ENCODE measurements at regions not wholly inside any gene's neighbourhood (a gene's known extent, or its start where the extent isn't known, plus 50 kb on each side); places are given as distances from the start of the nearest gene placed in this dataset.

DNA sequence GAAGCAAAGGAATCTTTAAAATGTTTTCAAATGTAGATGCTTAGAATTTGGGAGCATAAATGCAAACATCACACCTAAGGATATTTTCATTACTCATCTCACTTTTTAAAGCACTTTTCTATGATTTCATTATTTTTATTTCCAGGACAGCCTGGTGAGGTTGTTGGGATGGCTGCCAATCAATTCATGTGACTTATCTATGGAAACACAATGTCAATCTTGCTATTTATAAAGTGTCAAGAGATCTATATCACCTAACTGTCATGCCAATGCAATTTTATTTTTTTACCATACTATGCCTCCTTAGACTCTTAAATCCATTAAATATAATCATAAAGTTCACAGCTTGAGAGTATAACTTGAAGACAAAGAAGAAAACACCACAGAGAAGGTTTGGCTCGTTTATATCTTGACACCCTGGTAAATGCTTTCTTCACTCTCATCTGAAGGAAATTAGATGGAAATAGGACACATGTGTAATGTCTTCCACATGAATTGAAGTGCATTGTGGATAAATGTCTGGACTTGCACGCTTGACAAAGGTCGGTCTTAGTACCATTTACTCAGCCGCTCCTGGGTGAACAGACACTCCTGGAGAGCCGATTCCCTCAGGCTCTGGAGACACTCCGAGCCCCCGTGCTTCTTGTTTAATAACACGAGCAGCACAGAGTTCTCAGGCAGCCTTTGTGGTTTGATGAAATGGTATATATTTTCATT, 425.7 kb upstream of the FAT1 start:
- DNase-seq, result no peak

DNA sequence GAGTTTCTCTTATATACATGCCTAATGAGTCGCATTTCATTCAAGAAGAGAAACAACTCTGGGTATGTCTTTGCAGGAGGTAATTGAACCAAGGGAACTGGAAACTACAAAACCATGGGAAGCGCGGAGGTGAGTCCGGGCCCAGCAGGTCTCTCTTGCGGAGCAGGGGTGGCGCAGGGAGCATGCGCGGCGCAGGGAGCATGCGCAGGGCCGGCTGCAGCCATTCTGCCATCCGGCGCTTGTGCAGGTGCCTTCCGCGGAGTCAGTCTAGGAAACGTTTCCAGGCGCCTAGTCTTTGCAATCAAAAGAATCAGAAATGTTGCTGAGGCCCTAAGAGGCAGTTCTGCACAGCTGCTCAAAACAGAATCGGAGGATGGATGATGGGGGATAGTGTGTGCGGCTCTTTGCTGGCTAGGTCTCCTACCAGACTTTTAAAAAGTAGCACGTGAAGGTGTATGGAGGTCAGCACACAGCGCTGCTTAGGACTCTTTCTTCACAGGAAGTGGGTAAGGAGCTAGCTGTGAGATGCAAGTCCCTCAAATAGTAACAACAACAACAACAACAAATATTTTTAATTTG, 433.8 kb upstream of the FAT1 start:
- no peak for DNase-seq

DNA sequence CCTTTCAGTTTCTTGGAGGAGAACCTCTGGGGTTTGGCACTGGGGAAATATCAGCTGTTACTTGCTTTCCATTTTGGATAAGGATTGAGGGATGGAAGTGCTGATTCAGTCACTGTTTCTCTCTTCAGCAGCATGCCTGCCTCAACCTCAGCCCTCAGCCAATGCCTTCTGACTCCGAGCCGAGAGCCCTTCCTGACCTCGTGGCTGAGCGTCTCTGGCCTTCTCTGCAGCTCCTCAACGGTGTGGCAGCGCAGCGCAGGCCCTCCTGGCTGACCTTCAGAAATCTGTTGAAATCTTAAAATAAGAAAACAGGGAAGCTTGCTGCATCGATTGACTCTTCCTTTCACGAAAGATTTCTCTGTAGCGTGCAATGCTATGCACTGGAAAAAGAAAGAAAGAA, 434.3 kb upstream of the FAT1 start:
- DNase-seq, result no peak

DNA sequence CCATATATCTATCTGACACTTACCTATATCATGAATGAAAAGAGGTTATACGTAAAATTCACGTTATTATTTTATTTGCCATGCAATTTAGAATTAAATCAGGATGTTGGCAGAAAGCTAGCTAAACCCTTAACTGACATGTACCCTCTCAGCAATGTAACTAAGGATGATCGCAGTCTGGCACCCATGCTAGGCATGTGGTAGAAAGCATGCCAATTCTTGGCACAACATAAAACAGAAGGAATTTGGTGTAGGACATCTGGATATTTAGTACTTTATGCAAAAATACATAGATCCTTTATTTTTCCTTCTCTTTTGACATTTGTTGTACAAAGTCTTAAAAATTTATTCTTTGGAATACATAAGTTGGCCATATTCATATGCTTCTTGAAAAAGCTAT, 436.8 kb upstream of the FAT1 start:
- DNase-seq, result no peak

DNA sequence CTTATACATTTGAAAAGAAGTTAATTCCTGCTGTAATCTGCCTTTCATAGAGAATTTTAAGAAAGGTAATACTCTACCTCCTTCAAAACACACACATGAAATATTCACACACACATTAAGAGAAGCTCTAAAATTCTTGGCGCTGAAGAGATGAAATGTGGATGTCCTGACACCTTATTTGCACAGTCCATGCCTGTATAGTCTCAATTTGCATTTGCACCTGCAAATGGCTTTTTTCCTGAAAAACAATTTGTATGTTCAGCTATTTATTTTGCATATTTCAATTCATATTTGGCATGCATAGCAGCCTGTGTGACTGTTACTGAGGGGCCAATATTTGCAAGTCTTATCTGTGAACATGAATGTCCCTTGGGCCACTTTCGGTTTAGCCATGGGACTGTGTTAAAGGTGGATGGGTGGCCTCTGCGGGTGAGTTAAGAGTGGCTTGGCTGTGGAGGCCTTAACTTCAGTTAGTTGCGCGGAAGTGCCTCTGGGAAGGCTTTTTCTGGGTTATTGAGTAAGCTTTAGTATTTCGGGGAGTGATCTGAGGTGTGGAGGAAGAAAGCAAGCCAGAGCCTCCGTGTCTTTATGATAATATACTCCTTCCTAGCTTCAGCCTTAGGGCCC, 443.3 kb upstream of the FAT1 start:
- no peak for DNase-seq

DNA sequence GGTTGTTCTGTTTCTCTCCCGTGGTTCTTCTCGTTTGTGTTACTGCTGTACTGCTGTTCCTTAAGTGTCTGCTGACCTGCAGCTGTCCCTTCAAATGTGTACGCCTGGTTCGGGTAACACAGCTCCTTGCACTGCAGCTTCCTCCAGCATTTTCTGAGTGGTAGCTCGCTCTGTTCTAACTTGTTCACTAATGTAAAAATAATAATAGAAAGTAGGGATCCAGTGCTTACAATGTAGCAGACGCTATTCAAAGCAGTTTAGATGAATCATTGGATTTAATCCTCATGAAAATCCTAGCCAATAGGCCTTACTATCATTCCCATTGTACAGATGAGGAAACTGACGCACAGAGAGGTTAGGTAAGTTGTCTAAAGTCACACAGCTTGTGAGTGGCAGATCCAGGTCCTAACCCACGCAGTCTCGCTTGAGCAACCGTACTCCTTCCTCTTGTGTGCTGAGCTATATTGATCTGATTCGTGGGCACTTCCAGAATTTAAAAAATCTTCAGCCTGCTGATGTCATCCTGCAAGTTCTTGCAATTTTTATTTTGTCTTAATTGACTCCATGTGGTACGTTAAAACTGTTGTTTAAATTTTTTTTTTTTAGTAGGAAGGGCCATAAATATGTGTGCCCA, 448.2 kb upstream of the FAT1 start:
- DNase-seq, result no peak

DNA sequence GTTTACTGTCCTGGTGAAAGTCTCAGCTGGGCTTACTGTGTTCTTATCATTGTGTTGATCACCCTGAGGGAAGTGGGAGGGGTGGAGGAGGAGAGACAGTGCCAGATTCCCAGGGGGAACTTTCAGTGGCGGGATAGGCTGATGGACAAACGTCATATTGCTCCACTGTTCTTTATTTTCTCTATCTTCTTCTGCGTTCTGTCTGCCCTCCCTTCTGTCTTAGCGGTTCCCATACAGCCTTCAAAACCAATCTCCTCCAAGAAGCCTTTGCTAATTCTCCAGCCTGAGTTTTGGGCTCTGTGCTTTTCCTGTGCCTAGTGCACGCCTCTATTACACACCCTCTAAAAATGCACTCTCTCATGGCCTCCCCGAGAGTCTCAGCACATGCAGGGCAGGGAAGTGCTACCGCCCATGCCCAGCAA, 448.7 kb upstream of the FAT1 start:
- DNase-seq, result no peak

DNA sequence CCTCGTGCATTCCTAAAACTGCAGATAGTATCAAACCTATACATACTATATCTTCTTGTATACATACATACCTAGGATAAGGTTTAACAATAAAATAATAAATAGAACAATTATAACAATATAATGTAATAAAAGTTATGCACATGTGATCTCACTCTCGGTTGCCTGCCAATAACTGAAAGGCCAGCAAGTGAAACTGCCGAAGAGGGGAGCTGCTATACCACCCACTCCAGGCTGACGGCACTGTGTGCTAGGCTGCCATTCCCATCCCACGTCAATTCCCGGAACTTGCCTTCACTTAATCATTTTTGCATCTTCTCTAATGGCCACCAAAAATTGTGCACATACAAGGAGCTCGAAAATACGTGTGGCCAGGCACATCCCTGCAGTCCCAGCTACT, 451.1 kb upstream of the FAT1 start:
- no peak for DNase-seq

DNA sequence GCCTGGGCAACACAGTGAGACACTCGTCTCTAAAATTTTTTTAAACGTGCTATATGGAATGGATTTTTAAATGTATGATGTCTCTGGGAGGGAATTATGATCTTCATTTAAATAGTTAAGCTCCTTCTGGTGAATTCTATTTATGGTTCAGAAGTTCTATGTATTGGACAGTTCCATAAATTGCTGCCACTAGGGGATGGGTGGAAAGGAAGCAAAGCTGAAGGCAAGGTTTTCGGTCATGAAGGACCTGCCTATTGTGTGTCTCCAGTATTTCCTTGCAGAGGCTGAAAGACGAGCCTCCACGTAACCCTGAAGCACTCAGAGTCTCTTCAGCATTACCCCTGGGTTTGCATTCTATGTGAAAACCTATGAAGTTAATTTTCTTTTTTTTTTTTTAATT, 451.5 kb upstream of the FAT1 start:
- no peak for DNase-seq

DNA sequence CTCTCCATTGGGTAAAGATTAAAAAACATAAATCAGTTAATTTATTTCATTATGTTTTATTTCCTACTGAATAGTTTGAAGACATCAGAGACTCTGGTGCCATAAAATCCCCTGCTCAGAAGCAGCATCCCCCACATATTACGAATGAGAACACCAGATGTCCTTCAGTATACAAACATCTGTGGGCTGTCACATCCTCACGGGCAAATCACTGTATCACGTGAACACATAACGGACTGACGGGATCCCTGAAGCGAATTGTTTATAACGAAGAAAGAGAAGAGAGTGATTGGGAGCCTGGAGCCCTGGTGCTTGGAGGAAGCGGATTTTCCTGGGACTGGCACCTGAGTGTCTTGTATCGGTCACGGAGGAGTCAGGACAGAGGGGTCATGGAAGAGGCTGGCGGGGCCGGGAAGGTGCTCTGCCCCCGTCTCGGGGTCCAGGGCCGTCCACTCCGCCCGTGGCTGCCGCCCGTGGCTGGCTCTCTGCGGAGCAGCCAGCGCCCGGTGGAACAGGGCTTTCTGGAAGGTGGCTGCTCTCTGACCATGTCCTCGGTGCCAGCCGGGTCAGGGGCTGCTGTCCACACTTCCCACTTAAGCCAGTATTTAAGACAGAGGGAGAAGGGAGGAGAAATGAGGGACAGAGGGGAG, 452.7 kb upstream of the FAT1 start:
- no peak for DNase-seq

DNA sequence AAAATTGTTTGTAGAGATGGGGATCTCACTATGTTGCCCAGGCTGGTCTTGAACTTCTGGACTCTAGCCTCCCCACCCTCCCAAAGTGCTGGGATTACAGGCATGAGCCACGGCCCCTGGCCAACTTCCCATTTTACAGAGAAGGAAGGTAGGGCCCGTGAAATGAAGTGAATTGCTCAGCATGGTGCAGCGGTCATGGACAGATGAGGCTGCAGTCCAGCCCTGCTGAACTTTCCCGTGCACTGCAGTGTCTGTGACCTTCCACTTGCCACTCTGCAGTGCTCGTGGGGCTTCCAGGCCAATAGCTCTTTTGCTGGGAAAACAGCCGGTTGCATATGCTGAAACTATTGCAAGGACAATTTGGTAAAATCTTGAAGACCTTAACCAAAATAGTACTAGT, 454.4 kb upstream of the FAT1 start:
- DNase-seq, result no peak

DNA sequence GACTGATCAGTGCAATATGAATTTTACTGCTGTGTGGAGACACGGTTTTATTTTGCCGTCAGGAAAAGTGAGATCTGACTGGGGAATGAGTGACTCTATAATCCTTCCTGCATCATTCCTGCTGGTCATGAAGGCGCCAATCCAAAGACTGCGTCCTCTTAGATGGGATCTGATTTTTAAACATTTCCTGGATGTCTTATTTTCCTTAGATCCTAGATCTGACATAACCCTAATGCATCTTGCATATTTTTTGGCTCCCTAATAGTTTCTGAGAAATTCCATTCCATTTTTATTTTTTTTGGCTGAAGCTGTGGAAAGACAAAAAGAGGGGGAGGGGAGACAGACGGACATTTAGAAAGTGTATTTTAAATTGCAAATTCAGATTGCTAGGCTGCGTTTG, 454.9 kb upstream of the FAT1 start:
- no peak for DNase-seq

DNA sequence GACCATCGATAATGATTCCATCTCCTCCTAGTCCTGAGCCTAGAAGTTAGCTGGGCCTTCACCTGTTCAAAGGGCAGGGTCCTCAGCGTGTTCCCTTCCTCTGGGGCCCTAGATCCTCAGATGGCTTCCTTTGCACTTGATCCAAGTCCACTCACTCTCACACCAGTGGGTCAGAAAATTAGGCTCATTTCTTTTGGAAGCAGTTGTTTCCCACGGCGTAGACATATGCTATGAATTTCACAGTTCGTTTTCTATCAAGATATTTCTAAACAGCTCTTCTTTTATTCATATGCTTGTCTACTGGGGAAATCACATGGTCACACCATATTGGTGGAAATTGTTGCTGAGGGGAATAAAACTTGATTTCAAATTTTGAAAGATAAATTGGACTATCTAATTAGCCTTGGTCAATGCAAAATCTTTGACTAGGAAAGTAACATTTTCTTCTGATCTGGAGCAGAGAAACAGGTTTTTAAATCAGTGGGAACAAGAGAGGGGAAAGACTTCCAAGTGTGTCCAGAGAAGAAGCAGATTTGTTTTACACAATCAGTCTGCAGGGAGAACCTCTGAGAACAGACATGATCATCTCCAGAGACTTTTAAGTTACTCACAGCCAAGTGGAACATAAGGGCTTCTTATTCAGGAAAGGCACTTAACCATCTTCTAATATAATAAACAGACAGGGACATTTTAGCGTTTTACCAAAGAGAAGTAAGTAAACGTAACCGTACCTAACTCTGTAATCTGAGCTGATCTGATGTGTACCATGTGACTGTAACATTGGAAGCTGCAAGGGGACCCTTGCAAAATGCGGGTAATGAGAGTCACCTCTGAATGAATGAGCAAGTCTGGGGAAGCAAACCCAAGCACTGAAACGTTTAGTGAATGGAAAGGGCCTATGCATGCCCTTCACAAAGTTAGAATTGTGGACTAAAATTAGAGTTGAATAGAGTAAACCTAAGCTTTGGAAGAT, 455.7 kb upstream of the FAT1 start:
- DNase-seq, result no peak

DNA sequence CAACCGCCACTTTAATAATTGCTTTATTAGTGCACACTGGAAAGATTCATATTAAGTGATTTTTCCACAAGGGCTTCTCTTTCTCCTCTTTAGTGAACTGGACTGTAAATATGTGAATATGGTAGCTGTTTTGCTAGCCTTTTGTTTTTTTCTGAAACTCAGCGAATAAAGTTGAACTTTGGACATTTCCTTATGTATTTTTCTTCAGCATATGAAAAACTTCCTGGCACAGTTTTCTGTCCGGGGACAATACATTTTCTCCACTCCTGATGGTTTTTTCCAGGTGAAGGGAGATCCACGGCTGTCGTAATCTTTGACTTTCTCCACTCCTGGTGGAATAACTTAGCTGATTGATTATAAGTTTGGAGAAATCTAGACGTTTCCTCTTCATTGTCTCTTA, 457.4 kb upstream of the FAT1 start:
- no peak for DNase-seq

DNA sequence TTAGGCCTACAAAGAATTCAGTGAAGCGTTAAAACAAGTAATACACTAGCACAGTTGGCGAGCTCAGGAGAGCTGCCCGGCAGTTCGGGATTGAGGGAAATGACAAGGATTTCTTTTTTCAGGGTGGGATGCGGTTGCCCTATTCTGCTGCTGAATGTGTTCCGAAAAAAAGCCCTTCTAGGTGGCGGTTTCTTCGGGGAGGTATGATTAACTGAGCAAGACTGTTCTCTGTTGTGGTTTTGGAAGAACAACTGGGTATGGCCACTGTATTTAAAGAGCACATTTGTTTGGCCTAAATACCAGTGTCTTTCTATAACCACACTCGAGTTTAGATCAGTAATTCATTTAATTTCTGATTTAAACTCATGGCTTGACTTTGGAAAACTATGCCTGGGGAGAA, 459.7 kb upstream of the FAT1 start:
- no peak for DNase-seq

DNA sequence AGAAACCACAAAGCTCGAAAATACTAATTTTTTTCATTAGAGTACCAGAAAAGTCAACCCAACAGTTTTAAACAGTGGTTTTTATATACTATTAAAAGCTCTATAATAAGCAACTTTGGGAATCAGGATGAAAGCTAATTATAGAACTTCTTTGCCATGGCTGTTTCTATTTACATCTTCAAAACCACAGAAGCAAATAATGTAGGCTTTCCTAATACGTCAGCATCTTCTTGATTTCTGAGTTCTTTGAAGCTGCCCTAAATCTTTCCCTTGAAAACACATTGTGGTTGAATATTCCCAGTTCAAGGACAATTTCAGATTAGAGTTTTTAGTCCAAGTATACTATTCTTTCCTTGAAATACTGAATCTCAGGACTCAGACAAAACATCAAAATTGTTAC, 460.2 kb upstream of the FAT1 start:
- no peak for DNase-seq

DNA sequence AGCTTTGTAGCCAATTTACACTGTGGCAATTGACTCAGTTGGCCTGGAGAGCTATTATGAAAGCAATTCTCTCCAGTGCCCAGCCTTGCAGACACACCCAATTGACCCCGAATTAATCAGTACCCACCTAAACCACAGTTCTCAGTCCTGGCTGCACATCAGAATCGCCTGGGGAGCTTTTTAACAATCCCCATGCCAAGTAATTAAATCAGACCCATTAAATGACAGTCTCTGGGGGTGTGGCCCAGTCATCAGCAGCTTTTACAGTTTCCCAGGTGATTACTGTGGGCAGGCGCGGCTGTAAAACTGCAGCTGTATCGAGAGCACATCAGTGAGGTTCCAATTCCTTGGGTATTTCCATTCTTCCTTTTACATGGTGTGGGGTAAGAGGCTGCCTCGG, 460.9 kb upstream of the FAT1 start:
- no peak for DNase-seq

DNA sequence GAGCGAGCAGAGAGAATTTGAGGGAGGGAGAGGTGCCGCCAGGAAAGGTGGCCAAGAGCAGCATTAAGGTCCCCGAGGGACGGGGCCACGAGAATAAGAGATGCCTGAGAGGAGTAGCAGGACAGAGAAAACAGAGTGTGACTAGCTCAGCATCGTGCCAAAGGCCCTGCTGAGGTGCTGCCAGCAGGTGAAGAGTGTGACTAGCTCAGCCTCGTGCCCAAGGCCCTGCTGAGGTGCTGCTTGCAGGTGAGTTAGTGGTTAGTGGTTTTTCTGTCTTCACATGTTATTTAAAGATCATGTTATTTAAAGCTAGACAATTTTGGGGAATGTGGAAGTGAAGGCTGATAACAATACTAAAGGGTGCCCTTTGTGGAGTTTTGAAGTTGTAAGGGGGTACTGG, 464.5 kb upstream of the FAT1 start:
- no peak for DNase-seq

DNA sequence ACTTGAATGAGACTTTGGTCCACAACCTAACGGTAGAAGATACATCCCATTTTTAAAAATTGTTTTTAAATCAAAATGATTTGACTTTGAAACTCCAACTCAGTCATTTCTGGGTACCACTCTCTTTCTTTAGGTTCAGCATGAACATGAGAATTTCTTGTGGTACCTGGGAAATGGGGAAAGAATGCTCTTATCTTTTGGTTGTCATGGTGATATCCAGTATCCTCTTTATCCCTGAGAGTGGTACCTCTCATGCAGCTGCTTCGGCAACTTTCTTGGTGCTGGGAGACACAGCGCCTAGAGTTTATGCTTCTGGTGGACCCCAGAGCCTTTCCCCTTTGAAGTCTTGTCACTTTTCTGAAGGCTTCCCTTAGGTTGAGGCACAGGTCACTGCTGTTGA, 465.1 kb upstream of the FAT1 start:
- DNase-seq, result no peak

DNA sequence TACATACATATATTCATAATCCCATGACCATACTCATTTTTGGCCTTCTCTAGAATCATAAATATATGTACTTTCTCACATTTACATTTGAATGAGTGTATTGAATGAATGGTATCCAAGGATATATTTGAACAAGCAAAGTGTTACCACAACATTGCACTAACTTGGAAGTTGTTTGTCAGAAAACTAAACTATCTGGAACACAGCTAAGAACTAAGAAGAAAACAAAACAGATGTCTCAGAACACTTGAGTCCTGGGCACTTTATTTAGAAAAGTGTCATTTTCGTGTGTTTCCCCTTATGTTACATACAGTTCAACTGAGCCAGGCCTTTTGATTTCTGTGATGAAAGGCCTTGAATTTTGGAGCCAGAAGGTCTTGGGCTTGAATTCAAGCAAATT, 466.7 kb upstream of the FAT1 start:
- DNase-seq, result no peak

DNA sequence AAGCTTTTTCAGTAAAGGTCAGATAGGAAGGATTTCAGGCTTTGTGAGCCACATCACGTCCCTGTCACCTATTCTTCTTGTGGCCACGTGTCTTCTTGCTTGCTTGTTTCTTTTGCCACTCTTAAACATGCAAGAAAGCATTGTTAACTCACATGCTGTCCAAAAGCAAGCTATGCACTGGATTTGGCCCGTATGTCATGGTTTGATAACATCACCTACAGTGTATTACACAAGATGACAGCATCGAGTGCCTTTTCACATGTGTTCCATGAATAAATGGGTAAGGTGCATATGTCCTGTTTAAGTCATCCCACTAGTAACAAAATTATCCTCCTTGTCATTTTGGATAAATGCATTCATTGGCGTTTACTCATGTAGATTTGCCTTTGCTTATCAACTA, 468.0 kb upstream of the FAT1 start:
- DNase-seq, result no peak

DNA sequence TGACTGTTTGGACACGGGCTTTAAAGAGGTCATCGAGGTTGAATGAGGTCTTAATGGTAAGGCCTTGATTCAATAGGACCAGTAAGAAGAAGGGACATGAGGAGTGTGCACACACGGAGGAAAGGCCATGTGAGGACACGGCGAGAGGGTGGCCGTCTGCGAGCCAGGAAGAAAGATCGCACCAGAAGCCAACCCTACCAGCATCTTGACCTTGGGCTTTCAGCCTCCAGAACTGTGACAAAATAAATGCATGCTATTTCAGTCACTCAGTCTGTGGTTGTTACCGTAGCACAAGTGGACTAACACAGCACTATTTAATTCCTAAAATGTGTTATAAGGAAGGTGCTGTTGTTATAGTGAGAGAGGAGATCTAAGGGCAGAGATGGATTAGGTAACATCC, 468.6 kb upstream of the FAT1 start:
- DNase-seq, result no peak

DNA sequence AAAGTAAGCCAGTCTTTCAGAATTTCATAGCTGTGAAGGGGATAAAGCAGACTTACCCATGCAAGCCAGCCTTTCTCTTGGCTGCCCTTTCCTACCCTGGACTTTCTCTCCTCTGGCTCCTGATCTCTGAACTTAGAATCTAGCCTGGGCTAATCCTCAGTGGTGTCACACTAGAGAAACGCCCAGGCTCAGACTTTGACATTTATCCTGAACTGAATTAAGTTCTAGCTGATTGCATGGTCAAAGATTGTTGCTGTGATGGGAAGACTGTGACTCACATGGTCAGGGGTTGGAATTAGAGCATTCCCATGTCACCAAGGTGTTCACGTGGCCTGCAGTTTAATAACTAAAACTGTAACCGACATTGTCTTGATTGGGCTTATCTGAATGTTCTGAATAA, 469.5 kb upstream of the FAT1 start:
- DNase-seq, result no peak

All from NCI-H774 (cell line).